SK-N-SH (cell line): ENCODE measurements at regions not wholly inside any gene's neighbourhood (a gene's known extent, or its start where the extent isn't known, plus 50 kb on each side); places are given as distances from the start of the nearest gene placed in this dataset.

Experiments used
- CTCF ChIA-PET: fragments of 300-600, 350-600 bp; formaldehyde crosslinking; extraction: SDS; loops from one replicate; lab custom pipeline; 2021; lab: Yijun Ruan, JAX
- POLR2A ChIA-PET: fragments of 350-600 bp; sonication (Branson Sonifier 250); formaldehyde crosslinking; extraction: SDS; loops from one replicate; lab custom pipeline; 2020; ENCODE audit warnings: antibody characterized with exemption, inconsistent platforms; lab: Yijun Ruan, JAX
- DNase-seq: peaks from one replicate; pipeline ENCODE4 v3.0.0; 2012
- H2AFZ ChIP-seq: fragments of 200-600 bp; sonication (generic); 2 replicates; pipeline ENCODE4 v1.8.1; 2016; ENCODE audit warnings: antibody characterized with exemption, mild to moderate bottlenecking, low read depth
- H3F3A ChIP-seq: fragments of 200-600 bp; sonication (generic); replicated peaks from 2 replicates; pipeline ENCODE3; 2016; ENCODE audit warnings: antibody characterized with exemption, mild to moderate bottlenecking; ENCODE audit not compliant: insufficient read depth
- H3K27ac ChIP-seq, 2 experiments: fragments of 200-500 bp in 1 of 2; fragments of 200-600 bp in 1 of 2; sonication (Bioruptor generic) in 1 of 2; sonication (generic), shearing (Covaris generic) in 1 of 2; 2 replicates each; pipeline versions ENCODE4 v1.5.1 to v1.6.1; 2014 to 2016; ENCODE audit warnings: low read depth in 2 of 2, inconsistent platforms in 1 of 2, low read length in 1 of 2, mild to moderate bottlenecking in 1 of 2, mixed read lengths in 1 of 2
- H3K27me3 ChIP-seq: fragments of 200-600 bp; sonication (generic), shearing (Covaris generic); 2 replicates; pipeline ENCODE4 v1.6.1; 2016; ENCODE audit warnings: mixed run types; ENCODE audit not compliant: insufficient read depth
- H3K36me3 ChIP-seq, 2 experiments: fragments of 200-500 bp in 1 of 2; fragments of 200-600 bp in 1 of 2; sonication (Bioruptor generic) in 1 of 2; sonication (generic) in 1 of 2; replicated peaks in 1 of 2; 2 replicates each; pipeline versions ENCODE3 to v1.5.1; 2014 to 2016; ENCODE audit warnings: low read length in 1 of 2, mild to moderate bottlenecking in 1 of 2; ENCODE audit not compliant: insufficient read depth in 2 of 2, control insufficient read depth in 1 of 2
- H3K4me1 ChIP-seq, 2 experiments: fragments of 200-500 bp in 1 of 2; fragments of 200-600 bp in 1 of 2; sonication (Bioruptor generic) in 1 of 2; sonication (generic), shearing (Covaris generic) in 1 of 2; 2 replicates each; pipeline versions ENCODE4 v1.5.1 to v1.6.1; 2014 to 2016; ENCODE audit warnings: low read depth in 1 of 2, low read length in 1 of 2, mixed run types in 1 of 2; ENCODE audit not compliant: insufficient read depth in 2 of 2, control insufficient read depth in 1 of 2
- H3K4me2 ChIP-seq: fragments of 200-600 bp; sonication (generic), shearing (Covaris generic); 2 replicates; pipeline ENCODE4 v1.6.1; 2017; ENCODE audit warnings: mixed run types
- H3K4me3 ChIP-seq, 2 experiments: fragments of 200-500 bp in 1 of 2; fragments of 200-600 bp in 1 of 2; sonication (Bioruptor generic) in 1 of 2; sonication (generic), shearing (Covaris generic) in 1 of 2; 2 replicates each; pipeline versions ENCODE4 v1.5.1 to v1.8.1; 2014 to 2016; ENCODE audit warnings: low read depth in 2 of 2, inconsistent platforms in 1 of 2, low read length in 1 of 2, mild to moderate bottlenecking in 1 of 2, mixed read lengths in 1 of 2, moderate library complexity in 1 of 2
- H3K79me2 ChIP-seq: fragments of 200-600 bp; sonication (generic); 2 replicates; pipeline ENCODE4 v1.8.1; 2017; ENCODE audit warnings: mild to moderate bottlenecking; ENCODE audit not compliant: insufficient read depth
- H3K9ac ChIP-seq: fragments of 200-600 bp; sonication (generic); 2 replicates; pipeline ENCODE4 v1.6.1; 2017; ENCODE audit warnings: mixed run types
- H3K9me2 ChIP-seq: fragments of 200-600 bp; sonication (generic); 2 replicates; pipeline ENCODE4 v1.6.1; 2017; ENCODE audit warnings: mixed run types
- H3K9me3 ChIP-seq: fragments of 200-600 bp; sonication (generic); 2 replicates; pipeline ENCODE4 v1.6.1; 2017; ENCODE audit warnings: mixed run types, mild to moderate bottlenecking, moderate library complexity
- H4K20me1 ChIP-seq: fragments of 200-600 bp; sonication (generic); 2 replicates; pipeline ENCODE4 v1.6.1; 2017; ENCODE audit warnings: mild to moderate bottlenecking, mixed run types; ENCODE audit not compliant: insufficient read depth
- CHD2 ChIP-seq: fragments of 150-350 bp; IDR thresholded peaks from 2 replicates; pipeline ENCODE4 v1.6.1; 2018; ENCODE audit warnings: low read length; ENCODE audit not compliant: partially characterized antibody
- CTCF ChIP-seq: fragments of 200-600 bp; sonication (generic); IDR thresholded peaks from 2 replicates; pipeline ENCODE4 v1.6.1; 2017; ENCODE audit warnings: antibody characterized with exemption, mild to moderate bottlenecking, moderate library complexity
- ELF1 ChIP-seq: IDR thresholded peaks from 2 replicates; pipeline ENCODE4 v1.4.0; 2012
- FOSL2 ChIP-seq: IDR thresholded peaks from 2 replicates; pipeline ENCODE4 v1.4.0; 2012; ENCODE audit warnings: low read depth, mild to moderate bottlenecking, moderate library complexity, borderline replicate concordance
- GATA2 ChIP-seq: sonication (generic); formaldehyde crosslinking; IDR thresholded peaks from 2 replicates; pipeline ENCODE4 v1.5.0; 2020; ENCODE audit warnings: mild to moderate bottlenecking, missing genetic modification reagents
- JUND ChIP-seq: IDR thresholded peaks from 2 replicates; pipeline ENCODE4 v1.4.0; 2012
- MXI1 ChIP-seq: IDR thresholded peaks from 2 replicates; pipeline ENCODE4 v1.6.1; 2012; ENCODE audit warnings: mild to moderate bottlenecking, low read depth, low read length, improper control_type of control experiment
- POLR2AphosphoS5 ChIP-seq: IDR thresholded peaks from 2 replicates; pipeline ENCODE4 v1.6.1; 2012; ENCODE audit warnings: low read depth, low read length
- RAD21 ChIP-seq: IDR thresholded peaks from 2 replicates; pipeline ENCODE4 v1.6.1; 2012; ENCODE audit warnings: mild to moderate bottlenecking, low read length
- REST ChIP-seq: IDR thresholded peaks from 2 replicates; pipeline ENCODE4 v1.6.1; 2012; ENCODE audit warnings: mild to moderate bottlenecking, low read depth, low read length, moderate library complexity
- RFX5 ChIP-seq: IDR thresholded peaks from 2 replicates; pipeline ENCODE4 v1.6.1; 2012; ENCODE audit warnings: mild to moderate bottlenecking, improper control_type of control experiment, low read length
- SIN3A ChIP-seq: IDR thresholded peaks from 2 replicates; pipeline ENCODE4 v1.6.1; 2012; ENCODE audit warnings: low read depth, mild to moderate bottlenecking, low read length, moderate library complexity, borderline replicate concordance
- SMC3 ChIP-seq: IDR thresholded peaks from 2 replicates; pipeline ENCODE4 v1.6.1; 2012; ENCODE audit warnings: low read depth, low read length, improper control_type of control experiment
- TAF1 ChIP-seq: IDR thresholded peaks from 2 replicates; pipeline ENCODE4 v1.6.1; 2012; ENCODE audit warnings: low read depth, mild to moderate bottlenecking, low read length, moderate library complexity, borderline replicate concordance
- TCF12 ChIP-seq: IDR thresholded peaks from 2 replicates; pipeline ENCODE4 v1.4.0; 2012
- TEAD4 ChIP-seq: IDR thresholded peaks from 2 replicates; pipeline ENCODE4 v1.4.0; 2012; ENCODE audit warnings: mild to moderate bottlenecking, borderline replicate concordance; ENCODE audit not compliant: insufficient read depth
- WGBS: methylation state at CpG from one replicate; pipeline ENCODE4 v1.1.6; 2017; ENCODE audit warnings: low lambda C conversion rate; 5-methylcytosine and 5-hydroxymethylcytosine counted together
- small RNA-seq, 7 experiments: library from RNA; depleted of rRNA; stranded (forward); fragments of <200 nt; gene quantifications; one replicate each; pipeline ENCODE3, GENCODE V24; 2012

GRCh38 chr1:72341661-72342060 lies 59.3 kb upstream of the NEGR1 start:
- no peaks in the 10 kb centered on the region for H3K79me2 ChIP-seq
- H3K9me2 ChIP-seq, result no peaks in the 10 kb centered on the region
- no CpG with 5 or more reads among the region's 1 CpG for WGBS
- H3K9ac ChIP-seq, result no peak overlapping the region
- POLR2A ChIA-PET, result no interaction called here
- H3F3A ChIP-seq, result no peaks in the 10 kb centered on the region
- H3K4me2 ChIP-seq, result no peak overlapping the region
- H4K20me1 ChIP-seq, result no peaks in the 10 kb centered on the region
- H3K4me1 ChIP-seq, result no peaks in the 10 kb centered on the region
- H2AFZ ChIP-seq, result no peak overlapping the region
- H3K4me3 ChIP-seq, result no peak overlapping the region
- no peaks in the 10 kb centered on the region for H3K27me3 ChIP-seq
- no peaks in the 10 kb centered on the region for H3K9me3 ChIP-seq
- CTCF ChIA-PET, result no interaction called here
- no peak for DNase-seq
- H3K36me3 ChIP-seq, result no peaks in the 10 kb centered on the region
- no peak for TF ChIP-seq SMC3
- no peak for TF ChIP-seq TCF12
- no peak for TF ChIP-seq TEAD4
- TF ChIP-seq FOSL2, result no peak
- TF ChIP-seq CTCF, result no peak
- TF ChIP-seq MXI1, result no peak
- no peak for TF ChIP-seq RFX5
- TF ChIP-seq SIN3A, result no peak
- no peak for TF ChIP-seq REST
- TF ChIP-seq CHD2, result no peak
- TF ChIP-seq JUND, result no peak
- no peak for TF ChIP-seq GATA2
- TF ChIP-seq POLR2AphosphoS5, result no peak
- TF ChIP-seq TAF1, result no peak
- no peak for TF ChIP-seq RAD21
- no peak overlapping the region for H3K27ac ChIP-seq

- no peaks in the 10 kb centered on the region for H3K27me3 ChIP-seq
- CTCF ChIA-PET, result no interaction called here
- H3K9ac ChIP-seq, result no peak overlapping the region
- no peaks in the 10 kb centered on the region for H4K20me1 ChIP-seq
- no peaks in the 10 kb centered on the region for H3F3A ChIP-seq
- H3K4me2 ChIP-seq, result no peak overlapping the region
- H2AFZ ChIP-seq, result no peak overlapping the region
- no CpG with 5 or more reads among the region's 1 CpG for WGBS
- POLR2A ChIA-PET, result no interaction called here
- no peaks in the 10 kb centered on the region for H3K36me3 ChIP-seq
- DNase-seq, result no peak
- H3K79me2 ChIP-seq, result no peaks in the 10 kb centered on the region
- H3K4me3 ChIP-seq, result no peak overlapping the region
- no peak overlapping the region for H3K27ac ChIP-seq
- H3K9me3 ChIP-seq, result no peaks in the 10 kb centered on the region
- TF ChIP-seq ELF1 (no peak), RAD21 (no peak)
- no peaks in the 10 kb centered on the region for H3K9me2 ChIP-seq
- H3K4me1 ChIP-seq, result no peaks in the 10 kb centered on the region
Measured at GRCh38 chr1:72336776-72337175, 54.4 kb upstream of the NEGR1 start.

Small RNAs in the stretch of these regions (small RNA-seq; reads per million reads assigned to genes)
- gene RN7SKP19 (0 reads per million in 7 experiments), gene RNA5SP50 (0 to 4.9 (median 0.10) reads per million in 7 experiments), gene RNU4ATAC8P (0 reads per million in 7 experiments), gene RNU6-1246P (0 reads per million in 7 experiments)
